Fibroblast of mammary gland (primary cell): ENCODE measurements at regions not wholly inside any gene's neighbourhood (a gene's known extent, or its start where the extent isn't known, plus 50 kb on each side); places are given as distances from the start of the nearest gene placed in this dataset.
A peak's percentile ranks its signal among the peaks of the same experiment; 100 is the strongest.

Experiments used
- DNase-seq: peaks from one replicate; pipeline ENCODE4 v3.0.0-alpha.2; 2010; ENCODE audit warnings: low read depth
- H3K4me3 ChIP-seq: 2 replicates; pipeline ENCODE4 v1.5.1; 2011; ENCODE audit warnings: low read depth, mild to moderate bottlenecking, low read length, moderate library complexity; ENCODE audit not compliant: control insufficient read depth
- CTCF ChIP-seq: conservative IDR thresholded peaks from 2 replicates; pipeline ENCODE4 v1.5.1; 2011; ENCODE audit warnings: low read depth, low read length, inconsistent platforms; ENCODE audit not compliant: control insufficient read depth, insufficient read depth

DNA sequence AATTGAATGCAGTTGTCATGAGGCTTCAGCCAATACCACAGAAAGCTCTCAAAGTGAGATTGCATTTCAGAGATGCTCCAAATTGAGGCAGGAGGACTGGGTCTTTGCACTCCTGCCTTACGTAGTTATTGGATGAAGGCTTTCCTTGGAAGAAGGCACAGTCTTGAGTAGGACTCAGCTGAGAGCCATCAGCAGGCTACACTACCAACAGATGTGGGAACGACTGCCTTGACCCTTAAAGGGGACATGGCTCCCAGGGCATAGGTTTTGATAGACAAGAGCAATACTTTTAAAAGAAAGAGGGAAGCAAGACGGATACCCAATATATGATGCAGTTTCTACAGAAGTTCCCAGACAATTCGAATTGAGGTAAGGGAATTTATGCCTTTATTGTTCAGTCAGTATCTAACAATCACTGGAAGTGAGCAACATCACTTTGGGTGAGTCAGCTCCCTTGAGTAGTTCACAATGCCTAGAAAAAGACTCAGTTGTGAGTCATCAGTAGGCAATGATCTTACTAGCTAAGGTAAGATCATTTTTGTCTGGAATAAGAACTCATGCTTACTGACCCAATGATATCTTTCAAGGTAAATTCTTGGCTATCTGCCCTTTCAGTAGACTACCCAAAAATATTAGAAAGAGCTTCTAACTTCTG lies 390.8 kb downstream of the GJA1 start:
- peak; percentile 96 for DNase-seq
- TF ChIP-seq CTCF, result no peak

DNA sequence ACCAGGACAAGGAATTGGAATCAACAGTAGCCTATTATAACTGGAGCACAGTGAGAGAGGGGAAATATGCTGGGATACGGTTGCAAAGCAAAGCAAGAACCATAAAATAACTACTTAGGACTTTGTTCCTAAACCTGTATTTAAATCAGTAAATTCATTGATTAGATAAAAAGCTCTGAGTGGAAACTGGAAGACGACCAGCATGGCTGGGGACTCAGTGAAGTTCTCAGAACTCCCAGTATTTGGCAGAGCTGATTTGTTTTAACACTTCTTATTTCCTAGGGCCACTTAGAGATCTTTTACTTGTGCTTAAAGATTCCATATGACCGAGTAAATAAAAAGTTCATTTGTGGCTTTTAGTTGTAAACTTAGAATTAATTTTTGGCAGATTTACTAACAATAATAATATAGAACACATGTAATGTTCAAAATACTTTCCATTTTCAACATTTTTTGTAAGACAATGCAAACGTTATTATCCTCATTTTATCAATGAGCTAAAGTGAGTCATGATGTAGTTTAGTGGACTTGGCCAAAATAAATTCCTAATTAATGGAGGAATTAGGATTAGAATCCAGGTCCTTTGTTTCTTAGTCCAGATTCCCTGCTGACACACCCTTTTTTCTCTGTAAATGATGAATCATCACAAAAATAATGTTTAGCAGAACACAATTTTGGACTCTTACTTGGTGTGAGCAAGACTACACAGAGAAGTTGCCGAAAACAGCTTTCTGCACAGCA lies 392.9 kb downstream of the GJA1 start:
- DNase-seq, result peak; percentile 56
- no peak overlapping the region for H3K4me3 ChIP-seq
- no peak for TF ChIP-seq CTCF

More for the DNA sequence above, 390.8 kb downstream of the GJA1 start:
- H3K4me3 ChIP-seq, result no peak overlapping the region

GRCh38 chr6:121830736-121831135 lies 395.3 kb downstream of the GJA1 start:
- no peak overlapping the region for H3K4me3 ChIP-seq
- DNase-seq, result no peak
- TF ChIP-seq CTCF, result no peak

GRCh38 chr6:121835662-121836061 lies 400.2 kb downstream of the GJA1 start:
- no peak overlapping the region for H3K4me3 ChIP-seq
- TF ChIP-seq CTCF, result no peak
- no peak for DNase-seq

DNA sequence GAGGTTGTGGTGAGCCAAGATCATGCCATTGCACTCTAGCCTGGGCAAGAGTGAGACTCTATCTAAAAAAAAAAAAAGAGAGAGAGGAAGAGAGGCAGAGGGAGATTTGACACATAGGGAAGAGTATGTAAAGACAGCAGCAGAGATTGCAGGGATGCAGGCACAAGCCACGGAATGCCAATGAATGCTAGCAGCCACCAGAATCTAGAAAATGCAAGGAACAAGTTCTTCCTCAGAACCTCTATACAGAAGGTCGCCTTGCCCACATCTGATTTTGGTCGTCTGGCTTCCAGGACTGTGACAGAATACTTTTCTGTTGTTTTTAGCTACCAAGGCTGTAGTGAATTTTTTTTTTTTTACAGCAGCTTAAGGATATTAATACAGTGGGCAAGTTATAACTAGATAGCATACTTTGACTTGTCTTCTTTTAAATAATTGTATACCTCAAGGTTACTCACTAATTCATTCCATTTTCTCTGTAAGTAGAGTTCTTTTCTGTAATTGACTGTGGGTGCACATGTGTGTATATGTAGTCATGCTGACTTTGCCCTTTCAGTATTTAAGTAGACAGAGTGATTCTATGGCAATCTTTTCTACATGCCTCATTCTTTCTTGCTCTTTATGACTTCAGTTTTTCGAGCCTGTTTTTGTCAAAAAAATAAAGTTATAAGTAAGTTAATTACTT lies 402.2 kb downstream of the GJA1 start:
- DNase-seq, result no peak
- no peak overlapping the region for H3K4me3 ChIP-seq
- TF ChIP-seq CTCF, result no peak

DNA sequence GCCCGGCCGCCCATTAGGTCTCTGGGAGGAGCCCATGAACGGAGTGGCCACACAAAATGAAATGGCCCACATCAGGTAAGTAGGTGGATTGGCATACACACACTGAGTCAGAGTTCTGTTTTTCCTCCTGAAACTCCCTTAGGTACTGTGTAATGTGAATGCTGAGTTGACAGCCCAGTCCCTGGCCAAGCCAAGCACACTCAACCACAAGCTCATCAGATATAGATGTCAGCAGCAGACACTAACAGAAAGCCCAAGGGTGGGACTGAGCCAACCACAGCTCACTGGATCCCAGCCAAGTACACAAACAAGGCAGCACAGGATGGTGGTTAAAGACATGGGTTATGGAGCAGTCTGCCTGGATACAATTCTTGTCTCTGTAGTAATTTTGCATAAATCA lies 403.4 kb downstream of the GJA1 start:
- no peak for TF ChIP-seq CTCF
- peak; percentile 86 for DNase-seq
- no peak overlapping the region for H3K4me3 ChIP-seq
